Ascending aorta (tissue), 2 donors: ENCODE measurements at regions not wholly inside any gene's neighbourhood (a gene's known extent, or its start where the extent isn't known, plus 50 kb on each side); places are given as distances from the start of the nearest gene placed in this dataset.
"Not testable (repeated sequence)": the region's sequence is repeated elsewhere in the genome, so short reads cannot be mapped to it uniquely, and the experiment has no call there.

Experiments
- DNase-seq, 2 donors: peaks; one replicate each; pipeline ENCODE4 v3.0.0-alpha.2; 2019; ENCODE audit warnings: low spot score in 2 of 2
- H3K27ac ChIP-seq, 2 donors: fragments of 200-600 bp; sonication (generic); one replicate each; pipeline ENCODE4 v1.5.1; 2016 to 2017; ENCODE audit warnings: mild to moderate bottlenecking in 1 of 2
- H3K27me3 ChIP-seq: fragments of 200-600 bp; sonication (generic); one replicate; pipeline ENCODE4 v1.5.1; 2017
- H3K36me3 ChIP-seq, 2 donors: fragments of 200-600 bp; sonication (generic); one replicate each; pipeline ENCODE4 v1.5.1; 2016
- H3K4me1 ChIP-seq, 2 donors: fragments of 200-600 bp; sonication (generic); one replicate each; pipeline ENCODE4 v1.5.1; 2016 to 2017; ENCODE audit warnings: mild to moderate bottlenecking in 1 of 2
- H3K4me3 ChIP-seq, 2 donors: fragments of 200-600 bp; sonication (generic); one replicate each; pipeline ENCODE4 v1.5.1; 2016 to 2017; ENCODE audit warnings: mild to moderate bottlenecking in 1 of 2
- H3K9me3 ChIP-seq, 2 donors: fragments of 200-600 bp; sonication (generic); one replicate each; pipeline ENCODE4 v1.5.1; 2016
- intact Hi-C: fragments of 100-400 bp; cut with DNase I; formaldehyde crosslinking; loops from one replicate; pipeline ENCODE4 v1.15.1; 2023
- TF ChIP-seq, protein P1 (sequence below), 3 experiments: fragments of 200-600 bp in 2 of 3; fragments of 450-650 bp in 1 of 3; sonication (generic) in 2 of 3; IDR thresholded peaks; one replicate each; pipeline ENCODE4 v1.5.1; 2016 to 2019; ENCODE audit warnings: antibody characterized with exemption in 3 of 3, mild to moderate bottlenecking in 1 of 3, moderate library complexity in 1 of 3

DNA sequence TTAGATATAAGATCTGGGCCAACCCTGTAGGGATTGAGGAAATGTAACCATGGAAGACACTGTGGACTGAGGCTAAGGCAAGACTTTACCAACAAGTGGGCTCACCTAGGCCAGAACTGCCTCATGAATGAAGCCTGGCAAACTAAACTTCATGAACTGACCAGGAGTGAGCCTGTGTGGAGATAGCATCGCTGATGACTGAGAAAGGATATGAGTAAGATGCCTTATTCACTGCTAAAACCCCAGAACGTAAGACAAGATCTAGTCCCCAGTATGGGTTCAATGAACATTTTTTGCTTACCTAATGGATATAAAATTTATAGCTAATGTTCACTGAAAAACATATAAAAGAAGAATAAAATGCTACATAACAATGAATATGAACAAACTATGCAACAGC is 399.8 kb downstream of the SATB2 start:
- Histone ChIP-seq H3K9me3 (peaks cover 0 to 7% of the 10 kb centered on the region in 2 donors), H3K27me3 (no peaks in the 10 kb centered on the region), H3K4me3 (no peak overlapping the region), H3K4me1 (no peaks in the 10 kb centered on the region), H3K36me3 (no peaks in the 10 kb centered on the region), H3K27ac (no peak overlapping the region)
- TF ChIP-seq, protein P1, sequence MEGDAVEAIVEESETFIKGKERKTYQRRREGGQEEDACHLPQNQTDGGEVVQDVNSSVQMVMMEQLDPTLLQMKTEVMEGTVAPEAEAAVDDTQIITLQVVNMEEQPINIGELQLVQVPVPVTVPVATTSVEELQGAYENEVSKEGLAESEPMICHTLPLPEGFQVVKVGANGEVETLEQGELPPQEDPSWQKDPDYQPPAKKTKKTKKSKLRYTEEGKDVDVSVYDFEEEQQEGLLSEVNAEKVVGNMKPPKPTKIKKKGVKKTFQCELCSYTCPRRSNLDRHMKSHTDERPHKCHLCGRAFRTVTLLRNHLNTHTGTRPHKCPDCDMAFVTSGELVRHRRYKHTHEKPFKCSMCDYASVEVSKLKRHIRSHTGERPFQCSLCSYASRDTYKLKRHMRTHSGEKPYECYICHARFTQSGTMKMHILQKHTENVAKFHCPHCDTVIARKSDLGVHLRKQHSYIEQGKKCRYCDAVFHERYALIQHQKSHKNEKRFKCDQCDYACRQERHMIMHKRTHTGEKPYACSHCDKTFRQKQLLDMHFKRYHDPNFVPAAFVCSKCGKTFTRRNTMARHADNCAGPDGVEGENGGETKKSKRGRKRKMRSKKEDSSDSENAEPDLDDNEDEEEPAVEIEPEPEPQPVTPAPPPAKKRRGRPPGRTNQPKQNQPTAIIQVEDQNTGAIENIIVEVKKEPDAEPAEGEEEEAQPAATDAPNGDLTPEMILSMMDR (IDR thresholded peaks at IDR 0.05) = no peak
- intact Hi-C loops = no loop called here
- no peak for DNase-seq

DNA sequence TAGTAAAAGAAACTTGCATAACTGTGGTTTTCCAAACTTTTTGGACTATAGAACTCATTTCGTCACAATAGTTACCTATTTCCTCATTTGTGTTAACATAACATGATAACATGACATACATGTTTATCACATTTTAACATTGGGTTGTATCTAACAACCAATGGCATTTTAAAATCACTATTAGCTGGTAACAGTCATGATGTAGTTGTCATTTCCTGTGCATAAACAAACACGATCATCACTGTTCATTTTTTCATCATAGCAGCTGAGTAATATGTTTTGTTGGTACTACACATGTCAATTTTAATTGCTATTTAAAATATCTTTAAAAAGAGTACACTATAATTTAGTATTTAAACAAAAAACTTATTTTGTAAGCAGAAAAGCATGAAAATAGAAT is 402.4 kb downstream of the SATB2 start:
- H3K27ac ChIP-seq = no peak overlapping the region
- no peaks in the 10 kb centered on the region for H3K9me3 ChIP-seq
- no peak for DNase-seq
- intact Hi-C loops = no loop called here
- no peaks in the 10 kb centered on the region for H3K27me3 ChIP-seq
- no peaks in the 10 kb centered on the region for H3K4me1 ChIP-seq
- TF ChIP-seq, protein P1 (IDR thresholded peaks at IDR 0.05) = no peak
- H3K36me3 ChIP-seq = no peaks in the 10 kb centered on the region
- H3K4me3 ChIP-seq = no peak overlapping the region

DNA sequence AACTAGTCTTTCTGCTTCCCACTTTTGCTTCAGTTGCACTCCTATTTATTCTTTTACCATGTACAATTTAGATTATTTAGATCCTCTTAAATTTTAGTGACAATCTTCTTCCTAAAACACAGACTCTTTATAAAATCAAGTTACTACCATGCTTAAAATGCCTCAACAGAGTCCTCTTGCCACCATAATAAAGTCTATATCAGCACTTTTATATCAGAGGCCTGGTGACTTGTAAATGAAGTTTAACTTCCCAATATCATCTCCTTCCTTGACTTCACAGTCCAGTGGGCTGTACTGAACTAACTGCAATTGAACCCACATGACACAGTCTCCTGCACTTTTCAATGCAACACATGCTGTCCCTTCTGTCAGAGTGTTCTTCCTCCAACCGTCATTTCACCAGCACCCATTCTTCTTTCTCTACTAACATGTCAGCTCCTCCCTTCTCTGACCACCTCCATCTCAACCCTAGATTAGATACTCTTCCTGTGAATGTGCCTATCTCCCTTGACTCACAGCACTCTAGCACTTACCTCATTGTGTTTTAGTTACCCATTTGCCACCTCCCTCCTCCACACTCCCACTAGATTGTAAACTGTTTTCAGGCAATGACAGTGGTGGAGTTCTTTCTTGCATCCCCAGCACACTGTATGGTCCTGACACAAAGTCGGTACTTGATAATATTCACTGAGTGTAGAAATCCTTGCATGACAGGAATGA is 414.9 kb downstream of the SATB2 start:
- no peaks in the 10 kb centered on the region for H3K36me3 ChIP-seq
- no peak for DNase-seq
- no peaks in the 10 kb centered on the region for H3K9me3 ChIP-seq
- TF ChIP-seq, protein P1 (IDR thresholded peaks at IDR 0.05) = no peak
- H3K4me3 ChIP-seq = no peak overlapping the region
- H3K27ac ChIP-seq = no peak overlapping the region
- H3K27me3 ChIP-seq = no peaks in the 10 kb centered on the region
- H3K4me1 ChIP-seq = no peaks in the 10 kb centered on the region
- intact Hi-C loops = no loop called here

DNA sequence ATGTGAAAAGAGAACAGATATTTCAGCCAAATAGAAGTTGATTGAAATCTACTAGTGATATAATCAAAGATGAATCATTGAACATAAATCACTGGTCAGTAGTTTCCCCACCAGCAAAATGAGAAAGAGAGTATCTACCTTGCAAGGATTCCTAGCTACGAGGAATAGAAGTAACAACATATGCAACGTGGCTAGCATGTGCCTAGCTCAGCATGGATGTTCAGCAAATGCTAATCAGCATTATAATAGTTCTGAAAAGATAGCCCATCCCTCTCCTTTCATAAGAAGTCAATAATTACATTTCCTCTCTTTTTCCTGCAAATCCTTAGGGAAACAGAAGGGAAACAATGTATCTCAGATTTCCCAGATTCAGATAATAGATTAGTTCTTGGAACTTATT is 417.2 kb downstream of the SATB2 start:
- Histone ChIP-seq H3K27me3 (no peaks in the 10 kb centered on the region), H3K36me3 (no peaks in the 10 kb centered on the region), H3K9me3 (no peaks in the 10 kb centered on the region), H3K4me1 (no peaks in the 10 kb centered on the region), H3K4me3 (no peak overlapping the region), H3K27ac (no peak overlapping the region)
- intact Hi-C loops = no loop called here
- TF ChIP-seq, protein P1 (IDR thresholded peaks at IDR 0.05) = no peak
- DNase-seq = no peak

DNA sequence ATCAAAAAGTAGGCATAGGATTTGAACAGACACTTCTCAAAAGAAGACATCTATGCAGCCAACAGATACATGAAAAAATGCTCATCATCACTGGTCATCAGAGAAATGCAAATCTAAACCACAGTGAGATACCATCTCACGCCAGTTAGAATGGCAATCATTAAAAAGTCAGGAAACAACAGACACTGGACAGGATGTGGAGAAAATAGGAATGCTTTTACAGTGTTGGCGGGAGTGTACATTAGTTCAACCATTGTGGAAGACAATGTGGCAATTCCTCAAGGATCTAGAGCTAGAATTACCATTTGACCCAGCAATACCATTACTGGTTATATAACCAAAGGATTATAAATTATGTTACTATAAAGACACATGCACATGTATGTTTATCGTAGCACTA is 424.0 kb downstream of the SATB2 start:
- H3K36me3 ChIP-seq, H3K4me1 ChIP-seq, H3K4me3 ChIP-seq, H3K27me3 ChIP-seq, H3K27ac ChIP-seq, DNase-seq, intact Hi-C loops, H3K9me3 ChIP-seq: not testable (repeated sequence)

DNA sequence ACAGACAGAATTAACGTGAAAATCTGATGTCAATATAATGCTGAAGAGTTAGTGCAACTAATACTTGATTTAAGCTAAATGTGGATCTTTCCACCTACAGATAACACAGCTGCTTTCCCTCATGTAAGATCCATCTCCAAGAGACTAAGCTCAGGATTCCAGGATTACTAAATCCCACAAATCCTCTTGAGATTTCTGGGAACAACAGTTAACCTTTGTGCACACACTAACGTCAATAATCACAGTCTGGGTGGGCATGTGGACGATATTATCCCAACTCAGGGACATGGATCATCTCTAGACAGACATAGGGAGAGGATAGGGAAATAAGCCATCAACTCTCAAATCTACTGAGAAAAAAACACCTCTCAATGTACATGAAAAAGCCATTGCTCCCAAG is 432.6 kb downstream of the SATB2 start:
- TF ChIP-seq, protein P1 (IDR thresholded peaks at IDR 0.05) = no peak
- intact Hi-C loops = no loop called here
- DNase-seq = no peak
- no peak overlapping the region for H3K4me3 ChIP-seq
- H3K36me3 ChIP-seq = no peaks in the 10 kb centered on the region
- no peaks in the 10 kb centered on the region for H3K4me1 ChIP-seq
- H3K27me3 ChIP-seq = no peaks in the 10 kb centered on the region
- no peaks in the 10 kb centered on the region for H3K9me3 ChIP-seq
- no peak overlapping the region for H3K27ac ChIP-seq
